ENCODE measurements at regions not wholly inside any gene's neighbourhood (a gene's known extent, or its start where the extent isn't known, plus 50 kb on each side); places are given as distances from the start of the nearest gene placed in this dataset.

DNA sequence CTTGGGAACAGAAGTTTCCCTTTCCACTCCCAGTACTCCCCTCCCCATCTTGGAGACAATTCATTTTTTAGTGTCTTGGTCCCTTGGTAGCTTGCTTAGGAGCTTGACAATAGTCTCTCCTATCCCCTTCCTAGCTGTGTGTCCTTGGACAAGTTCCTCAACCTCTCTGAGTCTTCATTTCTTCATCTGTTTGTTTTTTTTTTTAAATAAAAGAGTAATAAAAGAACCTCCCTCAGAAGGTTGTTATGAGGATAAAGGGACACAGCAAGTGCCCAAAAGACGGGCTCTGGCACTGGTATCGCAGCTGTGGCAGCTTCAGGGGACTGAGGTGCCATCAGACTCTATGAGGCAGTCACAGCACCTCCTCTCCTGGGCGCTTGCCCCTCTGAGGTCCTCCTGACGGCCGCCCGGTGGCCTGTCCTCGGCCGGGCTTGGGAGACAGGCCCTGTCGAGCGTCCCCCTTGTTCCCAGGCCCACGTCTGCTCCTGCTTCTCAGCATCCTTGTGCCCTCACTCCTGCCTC lies 689.2 kb downstream of the MATN1 start:
- TF ChIP-seq CTCF (IDR thresholded peaks at IDR 0.05; ENCODE audit: insufficient read depth, low read depth, low read length) (no peak), EZH2 (IDR thresholded peaks at IDR 0.05; ENCODE audit: insufficient read depth, low read length) (no peak)
